ENCODE measurements at regions not wholly inside any gene's neighbourhood (a gene's known extent, or its start where the extent isn't known, plus 50 kb on each side); places are given as distances from the start of the nearest gene placed in this dataset.

GRCh38 chr10:131679926-131680325 lies 220.9 kb upstream of the PPP2R2D start:
- ATAC-seq (no peak), DNase-seq (no peak)

GRCh38 chr10:131681122-131681521 lies 219.7 kb upstream of the PPP2R2D start:
- H3K27me3 ChIP-seq (ENCODE audit: low read depth) = no peaks in the 10 kb centered on the region
- H3K27ac ChIP-seq = no peak overlapping the region
- ATAC-seq (no peak), DNase-seq (no peak)
- H3K9me3 ChIP-seq = no peaks in the 10 kb centered on the region
- no peaks in the 10 kb centered on the region for H3K36me3 ChIP-seq
- no peaks in the 10 kb centered on the region for H3K4me1 ChIP-seq
- intact Hi-C loops (cut with DNase I) = no loop called here
- no peak overlapping the region for H3K4me3 ChIP-seq
- no peak for TF ChIP-seq CTCF (IDR thresholded peaks at IDR 0.05)

More at GRCh38 chr10:131679926-131680325, 220.9 kb upstream of the PPP2R2D start:
- H3K9me3 ChIP-seq = no peaks in the 10 kb centered on the region
- no peaks in the 10 kb centered on the region for H3K36me3 ChIP-seq
- H3K4me1 ChIP-seq = no peaks in the 10 kb centered on the region
- no peak overlapping the region for H3K4me3 ChIP-seq
- no peak for TF ChIP-seq CTCF (IDR thresholded peaks at IDR 0.05)
- intact Hi-C loops (cut with DNase I) = no loop called here
- no peaks in the 10 kb centered on the region for H3K27me3 ChIP-seq (ENCODE audit: low read depth)
- H3K27ac ChIP-seq = no peak overlapping the region

GRCh38 chr10:131681656-131682055 lies 219.2 kb upstream of the PPP2R2D start:
- no peak for ATAC-seq
- Histone ChIP-seq H3K4me1 (no peaks in the 10 kb centered on the region), H3K36me3 (no peaks in the 10 kb centered on the region), H3K27me3 (ENCODE audit: low read depth) (no peaks in the 10 kb centered on the region), H3K4me3 (no peak overlapping the region), H3K9me3 (no peaks in the 10 kb centered on the region), H3K27ac (no peak overlapping the region)
- intact Hi-C loops (cut with DNase I) = no loop called here
- no peak for DNase-seq
- no peak for TF ChIP-seq CTCF (IDR thresholded peaks at IDR 0.05)

GRCh38 chr10:131682271-131682962 lies 218.4 kb upstream of the PPP2R2D start:
- ATAC-seq (no peak), DNase-seq (no peak)
- intact Hi-C loops (cut with DNase I) = no loop called here
- Histone ChIP-seq H3K4me3 (no peak overlapping the region), H3K9me3 (no peaks in the 10 kb centered on the region), H3K27ac (no peak overlapping the region), H3K36me3 (no peaks in the 10 kb centered on the region), H3K4me1 (no peaks in the 10 kb centered on the region), H3K27me3 (ENCODE audit: low read depth) (no peaks in the 10 kb centered on the region)
- no peak for TF ChIP-seq CTCF (IDR thresholded peaks at IDR 0.05)

GRCh38 chr10:131683281-131683861 lies 217.4 kb upstream of the PPP2R2D start:
- no peak for ATAC-seq
- Histone ChIP-seq H3K27ac (no peak overlapping the region), H3K9me3 (no peaks in the 10 kb centered on the region), H3K36me3 (no peaks in the 10 kb centered on the region), H3K27me3 (ENCODE audit: low read depth) (no peaks in the 10 kb centered on the region), H3K4me3 (no peak overlapping the region), H3K4me1 (no peaks in the 10 kb centered on the region)
- no peak for DNase-seq
- TF ChIP-seq CTCF (IDR thresholded peaks at IDR 0.05) = no peak
- intact Hi-C loops (cut with DNase I) = no loop called here
